Liver (tissue), 3 donors: ENCODE measurements at regions not wholly inside any gene's neighbourhood (a gene's known extent, or its start where the extent isn't known, plus 50 kb on each side); places are given as distances from the start of the nearest gene placed in this dataset.

Experiments used
- ATF3 ChIP-seq: IDR thresholded peaks from 2 replicates; pipeline ENCODE4 v1.6.1; 2016; ENCODE audit warnings: antibody characterized with exemption
- CTCF ChIP-seq: fragments of 150-350 bp; IDR thresholded peaks from 2 replicates; pipeline ENCODE4 v1.5.1; 2017; ENCODE audit warnings: improper control_type of control experiment, low read depth, low read length; ENCODE audit not compliant: missing input control
- EGR1 ChIP-seq, 2 donors: IDR thresholded peaks; 2 replicates each; pipeline ENCODE4 v1.6.1; 2016 to 2018; ENCODE audit warnings: antibody characterized with exemption in 2 of 2, low read depth in 2 of 2
- FOXA1 ChIP-seq: IDR thresholded peaks from 2 replicates; pipeline ENCODE4 v1.6.1; 2016; ENCODE audit warnings: antibody characterized with exemption
- FOXA2 ChIP-seq: IDR thresholded peaks from 2 replicates; pipeline ENCODE4 v1.6.1; 2016; ENCODE audit warnings: antibody characterized with exemption
- HNF4A ChIP-seq, 2 donors: conservative IDR thresholded peaks; 2 replicates each; pipeline ENCODE4 v1.6.1; 2016; ENCODE audit warnings: antibody characterized with exemption in 2 of 2, mild to moderate bottlenecking in 2 of 2
- JUND ChIP-seq, 2 donors: IDR thresholded peaks; 2 replicates each; pipeline ENCODE4 v1.6.1; 2016; ENCODE audit warnings: antibody characterized with exemption in 2 of 2
- MAX ChIP-seq: IDR thresholded peaks from 2 replicates; pipeline ENCODE4 v1.6.1; 2016; ENCODE audit warnings: antibody characterized with exemption
- RAD21 ChIP-seq, 2 donors: IDR thresholded peaks; 2 replicates each; pipeline ENCODE4 v1.6.1; 2016; ENCODE audit warnings: antibody characterized with exemption in 2 of 2, mild to moderate bottlenecking in 2 of 2
- RXRA ChIP-seq, 2 donors: IDR thresholded peaks; 2 replicates each; pipeline ENCODE4 v1.6.1; 2017 to 2018; ENCODE audit warnings: antibody characterized with exemption in 2 of 2, mild to moderate bottlenecking in 1 of 2
- TAF1 ChIP-seq: conservative IDR thresholded peaks from 2 replicates; pipeline ENCODE4 v1.6.1; 2016; ENCODE audit warnings: antibody characterized with exemption, mild to moderate bottlenecking
- YY1 ChIP-seq: IDR thresholded peaks from 2 replicates; pipeline ENCODE4 v1.6.1; 2016; ENCODE audit warnings: antibody characterized with exemption, mild to moderate bottlenecking
- ZBTB33 ChIP-seq: IDR thresholded peaks from 2 replicates; pipeline ENCODE4 v1.6.1; 2016; ENCODE audit warnings: antibody characterized with exemption
- TF ChIP-seq, protein P1 (sequence below): IDR thresholded peaks from 2 replicates; pipeline ENCODE4 v1.6.1; 2016; ENCODE audit warnings: antibody characterized with exemption, mild to moderate bottlenecking
- donor health status: healthy.
- donor health status: healthy.

GRCh38 chr6:56386717-56387116 is 139.3 kb upstream of the COL21A1 start:
- TF ChIP-seq MAX (no peak), YY1 (no peak), ATF3 (no peak), RXRA (IDR thresholded peaks at IDR 0.05) (no peak), CTCF (no peak), HNF4A (conservative IDR thresholded peaks at IDR 0.05) (no peak), EGR1 (IDR thresholded peaks at IDR 0.05; ENCODE audit: low read depth in 2 of 2) (no peak), RAD21 (IDR thresholded peaks at IDR 0.05) (no peak), JUND (IDR thresholded peaks at IDR 0.05) (no peak), TAF1 (no peak), ZBTB33 (no peak), FOXA2 (no peak), FOXA1 (no peak)
- TF ChIP-seq, protein P1, sequence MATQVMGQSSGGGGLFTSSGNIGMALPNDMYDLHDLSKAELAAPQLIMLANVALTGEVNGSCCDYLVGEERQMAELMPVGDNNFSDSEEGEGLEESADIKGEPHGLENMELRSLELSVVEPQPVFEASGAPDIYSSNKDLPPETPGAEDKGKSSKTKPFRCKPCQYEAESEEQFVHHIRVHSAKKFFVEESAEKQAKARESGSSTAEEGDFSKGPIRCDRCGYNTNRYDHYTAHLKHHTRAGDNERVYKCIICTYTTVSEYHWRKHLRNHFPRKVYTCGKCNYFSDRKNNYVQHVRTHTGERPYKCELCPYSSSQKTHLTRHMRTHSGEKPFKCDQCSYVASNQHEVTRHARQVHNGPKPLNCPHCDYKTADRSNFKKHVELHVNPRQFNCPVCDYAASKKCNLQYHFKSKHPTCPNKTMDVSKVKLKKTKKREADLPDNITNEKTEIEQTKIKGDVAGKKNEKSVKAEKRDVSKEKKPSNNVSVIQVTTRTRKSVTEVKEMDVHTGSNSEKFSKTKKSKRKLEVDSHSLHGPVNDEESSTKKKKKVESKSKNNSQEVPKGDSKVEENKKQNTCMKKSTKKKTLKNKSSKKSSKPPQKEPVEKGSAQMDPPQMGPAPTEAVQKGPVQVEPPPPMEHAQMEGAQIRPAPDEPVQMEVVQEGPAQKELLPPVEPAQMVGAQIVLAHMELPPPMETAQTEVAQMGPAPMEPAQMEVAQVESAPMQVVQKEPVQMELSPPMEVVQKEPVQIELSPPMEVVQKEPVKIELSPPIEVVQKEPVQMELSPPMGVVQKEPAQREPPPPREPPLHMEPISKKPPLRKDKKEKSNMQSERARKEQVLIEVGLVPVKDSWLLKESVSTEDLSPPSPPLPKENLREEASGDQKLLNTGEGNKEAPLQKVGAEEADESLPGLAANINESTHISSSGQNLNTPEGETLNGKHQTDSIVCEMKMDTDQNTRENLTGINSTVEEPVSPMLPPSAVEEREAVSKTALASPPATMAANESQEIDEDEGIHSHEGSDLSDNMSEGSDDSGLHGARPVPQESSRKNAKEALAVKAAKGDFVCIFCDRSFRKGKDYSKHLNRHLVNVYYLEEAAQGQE, result no peak
